Occipital lobe (tissue), 1 donor: ENCODE measurements at regions not wholly inside any gene's neighbourhood (a gene's known extent, or its start where the extent isn't known, plus 50 kb on each side); places are given as distances from the start of the nearest gene placed in this dataset.

ENCODE experiments used
- DNase-seq: peaks from one replicate; lab custom pipeline; 2025; lab: John Stamatoyannopoulos, UW

DNA sequence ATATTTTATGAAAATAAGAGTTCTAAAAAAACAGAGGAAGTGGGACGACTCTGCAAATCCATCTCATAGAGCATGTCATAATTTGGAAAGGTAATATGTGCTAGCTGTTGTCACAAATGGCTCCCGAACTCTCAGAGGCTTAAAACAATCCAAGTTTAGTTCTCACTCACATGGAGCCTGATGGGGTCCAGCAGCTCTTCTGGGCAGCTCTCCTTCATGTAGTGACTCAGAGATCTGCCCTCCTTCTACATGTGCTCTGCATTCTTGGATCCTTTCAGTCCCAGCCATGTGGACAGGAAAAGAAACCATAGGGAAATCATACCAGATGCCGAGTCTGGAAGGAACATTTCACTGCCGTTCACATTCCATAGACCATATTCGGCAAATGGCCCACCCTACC is 180.1 kb upstream of the APCDD1 start:
- DNase-seq, result no peak

DNA sequence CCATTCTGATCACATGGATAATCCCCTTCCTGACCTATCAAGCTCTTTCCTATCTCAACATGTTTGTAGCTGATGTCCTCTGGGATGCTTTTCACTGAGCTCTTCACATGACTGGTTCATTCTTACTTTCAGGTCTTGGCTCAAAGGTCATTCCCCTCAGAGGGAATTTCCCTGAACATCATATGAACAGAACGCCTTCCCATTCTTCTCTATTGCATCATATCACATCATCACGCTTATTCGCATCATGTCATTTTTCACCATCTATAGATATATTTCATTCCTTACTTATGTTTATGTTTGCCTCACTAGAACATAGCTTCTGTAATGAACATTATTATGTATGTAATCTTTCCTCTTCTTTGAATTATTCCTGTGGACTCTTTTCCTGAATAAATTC is 178.9 kb upstream of the APCDD1 start:
- no peak for DNase-seq

- DNase-seq, result no peak
Measured at GRCh38 chr18:10278265-10278664, 176.2 kb upstream of the APCDD1 start.

DNA sequence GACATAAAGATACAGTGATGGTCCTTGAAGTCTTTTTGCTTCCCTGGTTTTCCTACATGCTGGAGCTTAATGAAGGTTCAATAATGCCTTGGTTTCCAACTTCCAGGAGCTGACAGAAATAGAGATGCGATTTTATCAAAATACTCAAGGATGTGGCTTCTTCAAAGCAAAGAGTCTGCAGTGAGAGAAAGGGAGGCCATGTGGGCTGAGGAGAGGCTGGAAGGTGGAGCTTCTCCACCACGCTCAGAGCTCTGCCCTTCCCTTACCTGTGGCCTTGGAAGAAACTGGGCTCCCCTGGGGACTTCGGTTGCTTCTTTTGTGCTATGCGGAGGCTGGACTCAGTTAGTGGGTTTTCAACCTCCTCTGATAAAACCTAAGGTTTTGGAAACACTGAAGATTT is 175.0 kb upstream of the APCDD1 start:
- DNase-seq, result no peak

DNA sequence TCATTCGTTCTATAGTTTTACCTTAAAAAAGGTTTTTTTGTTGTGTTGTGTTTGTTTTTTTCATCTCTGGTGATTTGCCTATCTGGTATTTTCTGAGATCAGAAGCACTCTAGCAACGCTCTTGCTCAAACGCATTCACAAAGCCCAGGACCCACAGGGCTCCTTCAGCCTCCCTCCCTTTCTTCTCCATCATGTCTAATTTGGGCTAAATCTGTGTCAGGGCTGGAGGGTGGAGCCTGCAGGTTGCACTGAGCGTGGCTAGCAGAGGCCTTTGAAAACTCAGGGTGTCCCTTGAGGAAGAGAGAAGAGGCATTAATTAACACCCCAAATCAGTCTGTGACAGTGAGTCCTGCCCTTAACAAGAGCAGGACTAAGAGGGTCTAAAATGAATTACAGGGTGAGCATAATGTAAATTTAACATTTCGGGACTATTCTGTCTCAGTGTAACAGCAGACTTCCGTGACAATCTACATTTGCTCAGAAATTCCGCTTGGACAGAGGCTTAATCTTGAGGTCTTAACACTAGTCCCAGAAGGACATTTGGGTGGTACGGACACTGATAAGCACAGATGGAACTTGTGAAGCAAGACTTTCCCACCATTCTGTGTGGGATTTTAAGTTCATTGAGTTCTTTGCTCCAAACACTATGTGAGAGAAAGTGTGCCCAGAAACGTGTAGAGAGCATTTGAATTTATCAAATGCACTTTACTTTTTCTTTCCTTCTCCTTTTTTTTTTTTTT is 174.4 kb upstream of the APCDD1 start:
- no peak for DNase-seq

DNA sequence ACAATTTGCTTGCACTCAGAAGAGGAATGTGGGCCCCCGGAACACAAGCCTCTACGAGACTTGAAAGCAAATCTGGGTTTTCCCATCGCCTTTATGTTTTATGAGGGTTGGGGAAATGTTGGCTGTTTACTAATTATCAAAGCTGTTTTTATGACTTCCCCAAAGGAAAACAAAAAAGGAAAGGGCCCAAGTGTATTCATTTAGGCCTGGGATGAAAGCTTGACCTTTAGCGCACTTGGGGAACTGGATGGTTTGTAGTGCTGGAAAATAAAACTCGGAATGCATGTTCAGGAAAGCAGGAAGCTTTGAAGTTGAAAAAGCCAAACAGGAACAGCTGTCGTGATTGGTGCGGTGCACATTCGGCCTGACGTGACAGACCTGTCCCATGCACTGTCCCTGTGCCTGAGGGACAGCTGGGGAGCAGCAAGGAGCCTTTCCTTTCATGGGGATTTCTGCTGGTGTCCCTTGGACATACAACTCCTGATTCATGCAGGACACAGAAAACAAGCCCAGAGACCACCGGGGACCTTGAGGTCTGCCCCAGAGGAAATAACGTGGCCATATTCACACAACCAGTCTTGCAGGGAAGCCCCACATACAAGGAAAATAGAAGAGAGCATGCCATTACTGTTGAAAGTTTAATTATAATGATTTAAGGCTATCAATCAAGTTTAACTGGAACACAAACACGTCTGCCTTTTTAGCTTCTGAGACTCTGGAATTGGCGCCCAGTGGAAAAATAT is 169.7 kb upstream of the APCDD1 start:
- no peak for DNase-seq

DNA sequence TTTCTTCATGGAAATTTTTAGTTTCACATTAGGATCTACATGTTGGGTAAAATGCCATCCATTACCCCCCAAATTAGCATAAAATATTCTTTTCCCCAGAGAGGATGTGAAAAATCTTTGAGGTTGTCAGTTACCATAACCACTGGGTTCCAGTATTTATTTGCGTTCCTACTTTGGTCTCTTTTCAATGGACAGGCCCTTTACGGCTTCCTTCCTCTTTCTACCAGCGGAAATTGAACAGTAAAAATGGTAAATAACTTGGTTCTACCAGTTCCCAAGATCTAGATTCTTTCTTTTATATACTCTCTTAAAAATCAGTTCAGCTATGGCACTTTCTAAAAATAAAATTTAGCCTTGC is 169.2 kb upstream of the APCDD1 start:
- DNase-seq, result no peak

DNA sequence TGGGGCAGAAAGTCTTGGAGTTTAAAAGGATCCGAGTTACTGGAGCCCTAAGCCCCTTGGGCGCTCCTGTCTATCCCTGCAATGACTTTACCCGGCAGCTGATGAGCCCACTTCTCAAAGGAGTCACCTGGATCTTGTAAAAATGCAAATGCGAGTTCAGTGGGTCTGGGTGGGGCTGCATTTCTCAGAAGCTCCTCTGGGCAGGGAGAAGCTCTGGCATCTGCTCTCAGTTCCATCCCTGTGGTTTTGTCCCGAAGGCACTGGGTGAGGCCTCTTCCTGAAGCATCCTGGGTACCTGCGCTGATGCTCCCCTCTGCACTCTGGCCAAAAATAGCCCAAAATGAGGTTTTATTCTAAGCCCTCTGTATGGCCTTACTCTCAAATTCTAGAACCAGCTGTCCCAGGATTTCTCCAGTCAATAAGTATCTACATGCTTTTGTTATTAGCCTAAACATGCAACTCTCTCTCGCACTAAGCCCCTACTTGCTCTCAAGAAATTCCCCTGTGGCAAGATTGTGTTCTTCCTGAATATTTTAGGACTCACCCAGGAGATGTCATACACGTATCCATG is 167.8 kb upstream of the APCDD1 start:
- no peak for DNase-seq

- DNase-seq, result no peak
Measured at GRCh38 chr18:10289251-10289650, 165.2 kb upstream of the APCDD1 start.

- no peak for DNase-seq
Measured at GRCh38 chr18:10289951-10290637, 164.3 kb upstream of the APCDD1 start.

DNA sequence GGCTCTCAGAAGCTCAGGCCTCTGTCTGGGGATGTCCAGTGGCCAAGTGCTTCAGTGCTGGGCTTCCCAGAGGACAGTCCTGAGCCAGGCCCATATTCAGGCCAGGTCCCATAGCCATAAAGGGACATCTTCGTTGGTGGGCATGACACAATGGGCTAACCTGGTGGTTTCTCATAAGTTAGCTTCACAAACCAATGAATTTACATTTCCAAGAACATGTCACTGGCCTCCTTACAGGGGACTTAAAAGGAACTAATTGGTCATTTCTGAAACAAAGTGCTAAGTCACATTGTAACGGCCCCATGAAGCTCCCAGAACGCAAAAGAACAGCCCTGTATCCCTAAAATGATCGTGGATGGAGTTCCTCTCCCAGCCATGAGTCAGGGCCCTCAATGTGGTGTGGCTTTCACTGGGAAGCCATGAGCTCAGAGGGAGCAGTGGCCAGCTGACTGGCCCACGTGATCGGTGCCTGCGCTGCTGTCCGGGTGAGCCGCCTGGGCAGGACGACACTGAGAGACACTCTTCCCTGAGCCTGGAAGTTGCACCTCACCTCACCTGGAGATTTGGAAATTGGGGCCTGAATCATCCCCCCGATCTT is 163.7 kb upstream of the APCDD1 start:
- DNase-seq, result no peak

GRCh38 chr18:10291568-10291981 is 162.9 kb upstream of the APCDD1 start:
- DNase-seq, result no peak

- DNase-seq, result no peak
Measured at GRCh38 chr18:10293966-10294365, 160.5 kb upstream of the APCDD1 start.

DNA sequence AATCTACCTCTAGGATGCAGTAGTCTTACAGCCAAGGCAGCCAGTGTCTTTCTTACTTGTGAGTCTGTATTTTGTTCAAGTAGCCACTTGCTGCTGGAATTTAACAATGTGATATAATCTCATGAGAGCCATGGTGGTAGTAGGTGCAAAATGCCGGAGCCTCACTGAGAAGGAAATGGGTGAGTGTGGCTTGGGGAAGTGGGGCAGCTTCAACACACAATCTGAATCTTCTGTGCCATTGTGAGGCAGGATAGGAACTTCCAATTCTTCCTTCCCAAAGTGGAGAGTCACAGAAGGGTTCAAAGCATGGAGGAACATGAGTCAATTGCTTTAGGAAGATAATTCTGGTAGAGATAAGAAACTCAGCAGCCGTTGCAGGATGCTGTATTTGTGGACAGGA is 158.7 kb upstream of the APCDD1 start:
- DNase-seq, result no peak

- no peak for DNase-seq
Measured at GRCh38 chr18:10296491-10296890, 157.9 kb upstream of the APCDD1 start.

- no peak for DNase-seq
Measured at GRCh38 chr18:10297086-10297485, 157.3 kb upstream of the APCDD1 start.

DNA sequence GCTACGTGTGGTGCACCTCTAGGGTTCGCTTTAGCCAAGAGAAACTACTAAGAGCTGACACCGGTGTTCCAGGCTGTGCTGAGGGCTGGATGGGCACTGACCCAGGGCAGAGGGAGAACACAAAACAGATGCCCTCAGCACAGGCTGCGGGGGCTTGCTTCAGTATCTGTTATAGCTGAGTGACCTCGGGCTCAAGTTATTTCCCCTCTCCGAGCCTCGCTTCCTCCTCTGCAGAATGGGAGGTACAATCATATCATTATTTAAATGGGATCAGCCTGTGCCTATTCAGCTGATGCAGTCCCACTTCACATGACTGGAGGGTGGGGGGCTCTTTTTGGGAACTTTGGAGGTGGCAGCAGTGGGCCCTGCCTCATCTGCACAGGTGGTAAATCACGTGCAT is 156.1 kb upstream of the APCDD1 start:
- no peak for DNase-seq

GRCh38 chr18:10299643-10300042 is 154.8 kb upstream of the APCDD1 start:
- DNase-seq, result no peak

DNA sequence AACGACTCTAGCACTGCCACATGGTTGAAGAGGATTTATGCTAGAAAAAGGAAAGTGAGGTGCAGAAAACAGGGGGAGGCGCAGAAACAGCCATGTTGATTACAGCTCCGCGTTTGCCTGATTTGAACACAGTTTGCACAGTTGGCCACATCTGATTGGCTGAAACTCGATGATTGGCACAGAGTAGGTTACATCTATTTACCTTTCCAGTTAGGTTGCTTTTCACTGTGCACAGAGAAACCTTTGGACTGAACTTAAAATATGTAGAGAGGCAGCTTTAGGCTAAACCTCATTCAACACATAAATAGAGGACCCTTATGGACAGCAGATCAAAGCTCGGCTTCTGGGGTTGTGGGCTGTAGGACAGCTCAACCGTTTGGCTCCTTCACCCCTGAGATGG is 153.7 kb upstream of the APCDD1 start:
- no peak for DNase-seq

DNA sequence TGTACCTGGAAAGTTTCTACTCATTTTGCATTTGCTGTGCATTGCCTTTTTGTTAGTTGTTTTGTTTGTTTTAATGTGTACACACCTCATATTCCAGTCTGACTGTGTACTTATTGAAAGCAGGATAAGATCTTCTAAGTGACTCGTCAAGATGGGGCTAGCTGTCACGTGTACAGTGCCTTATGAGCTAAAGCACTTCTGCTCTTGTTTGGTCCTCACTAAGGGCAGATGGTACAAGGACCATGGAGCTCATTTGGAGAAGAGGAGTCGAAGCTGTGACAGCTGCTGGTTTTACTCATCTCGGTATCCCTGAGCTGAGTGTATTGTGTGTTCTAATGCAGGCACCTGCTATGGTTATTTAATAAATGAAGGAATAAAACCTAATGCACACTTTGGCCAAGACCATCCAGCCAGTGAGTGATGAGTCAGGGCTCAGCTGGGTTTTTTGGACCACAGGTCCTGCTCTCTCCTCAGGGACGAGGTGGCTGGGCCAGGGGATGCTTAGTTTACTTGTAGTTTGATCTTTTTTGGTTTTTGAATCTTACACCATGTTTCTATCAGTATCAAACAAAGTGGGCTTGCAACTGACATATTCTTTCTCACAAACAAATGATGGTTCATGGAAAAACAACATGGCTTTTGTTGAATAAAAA is 152.5 kb upstream of the APCDD1 start:
- DNase-seq, result no peak

DNA sequence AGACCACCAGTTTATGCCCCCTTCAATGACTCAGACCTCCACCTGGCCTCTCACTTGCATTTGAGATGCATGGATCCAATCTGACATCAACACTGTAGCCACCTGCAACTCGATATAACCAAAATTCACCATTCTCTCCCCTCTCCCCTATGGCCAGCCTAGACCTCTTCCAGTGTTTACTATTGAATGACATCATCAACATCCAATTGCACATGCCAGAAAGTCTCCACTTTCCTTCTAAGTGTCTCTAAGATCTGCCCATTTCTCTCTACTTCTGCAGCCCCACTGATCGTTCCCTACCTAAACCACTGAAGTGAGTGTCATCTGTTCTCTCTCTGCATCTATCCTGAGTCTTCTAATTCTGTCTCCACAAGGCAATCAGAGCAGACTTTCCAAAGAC is 151.3 kb upstream of the APCDD1 start:
- DNase-seq, result no peak
